WTC11 (cell line): ENCODE measurements at regions not wholly inside any gene's neighbourhood (a gene's known extent, or its start where the extent isn't known, plus 50 kb on each side); places are given as distances from the start of the nearest gene placed in this dataset.

ENCODE experiments used
- ATAC-seq: fragments of 200-7000 bp; cut with Tn5 transposase; 2 replicates; pipeline ENCODE4 v1.10.0; 2021; ENCODE audit warnings: mild to moderate bottlenecking, moderate library complexity
- CTCF ChIA-PET: fragments of 300-600 bp; sonication (Branson Sonifier 250); formaldehyde crosslinking; loops from one replicate; lab custom pipeline; 2021; ENCODE audit warnings: antibody characterized with exemption; lab: Charles Lee
- POLR2A ChIA-PET: fragments of 350-600 bp; sonication (Branson Sonifier 250); formaldehyde crosslinking; loops from one replicate; lab custom pipeline; 2021; ENCODE audit warnings: antibody characterized with exemption; lab: Charles Lee
- DNase-seq: peaks from one replicate; pipeline ENCODE4 v3.0.0; 2021; ENCODE audit warnings: low spot score
- H3K27ac Mint-ChIP-seq: 2 replicates; pipeline ENCODE4 v1.8.0; 2021; ENCODE audit warnings: mixed read lengths
- H3K27me3 Mint-ChIP-seq: 2 replicates; pipeline ENCODE4 v1.8.0; 2021; ENCODE audit warnings: low read depth, mild to moderate bottlenecking, moderate library complexity, mixed read lengths
- H3K36me3 Mint-ChIP-seq: 2 replicates; pipeline ENCODE4 v1.8.0; 2021; ENCODE audit warnings: mixed read lengths
- H3K4me1 Mint-ChIP-seq: 2 replicates; pipeline ENCODE4 v1.8.0; 2022; ENCODE audit warnings: mixed read lengths
- H3K4me3 Mint-ChIP-seq: 2 replicates; pipeline ENCODE4 v1.8.0; 2021; ENCODE audit warnings: mild to moderate bottlenecking, moderate library complexity, mixed read lengths
- H3K9me3 Mint-ChIP-seq: 2 replicates; pipeline ENCODE4 v1.8.0; 2021; ENCODE audit warnings: mixed read lengths
- AR ChIP-seq: fragments of 250-450 bp; sonication (Bioruptor Pico); IDR thresholded peaks from 2 replicates; pipeline ENCODE4 v1.9.0; 2021; ENCODE audit warnings: mild to moderate bottlenecking
- ARID4B ChIP-seq: sonication (generic); formaldehyde crosslinking; IDR thresholded peaks from 2 replicates; pipeline ENCODE4 v1.8.0; 2023; ENCODE audit warnings: missing genetic modification reagents, mild to moderate bottlenecking, borderline replicate concordance
- CDX4 ChIP-seq: fragments of 250-450 bp; sonication (Bioruptor Pico); IDR thresholded peaks from 2 replicates; pipeline ENCODE4 v1.9.0; 2021; ENCODE audit warnings: moderate library complexity, mild to moderate bottlenecking, inconsistent platforms, borderline replicate concordance
- E2F1 ChIP-seq: sonication (generic); formaldehyde crosslinking; IDR thresholded peaks from 2 replicates; pipeline ENCODE4 v1.8.0; 2022; ENCODE audit warnings: mild to moderate bottlenecking, missing genetic modification reagents
- ELF4 ChIP-seq: sonication (generic); formaldehyde crosslinking; IDR thresholded peaks from 2 replicates; pipeline ENCODE4 v1.8.1; 2022; ENCODE audit warnings: low read depth, mild to moderate bottlenecking, moderate library complexity, missing genetic modification reagents
- FOXK1 ChIP-seq: sonication (generic); formaldehyde crosslinking; IDR thresholded peaks from 2 replicates; pipeline ENCODE4 v1.8.0; 2022; ENCODE audit warnings: mild to moderate bottlenecking, moderate library complexity, missing genetic modification reagents
- MXD4 ChIP-seq: fragments of 250-450 bp; sonication (Bioruptor Pico); IDR thresholded peaks from 2 replicates; pipeline ENCODE4 v1.8.0; 2021; ENCODE audit warnings: mild to moderate bottlenecking, moderate library complexity, borderline replicate concordance
- NR3C1 ChIP-seq: sonication (generic); formaldehyde crosslinking; conservative IDR thresholded peaks from 2 replicates; pipeline ENCODE4 v1.8.1; 2023; ENCODE audit warnings: low read depth, mild to moderate bottlenecking, missing genetic modification reagents
- SOX15 ChIP-seq: fragments of 250-450 bp; sonication (Bioruptor Pico); IDR thresholded peaks from 2 replicates; pipeline ENCODE4 v1.9.0; 2021; ENCODE audit warnings: mild to moderate bottlenecking
- TCF7 ChIP-seq: sonication (generic); formaldehyde crosslinking; IDR thresholded peaks from 2 replicates; pipeline ENCODE4 v1.8.0; 2022; ENCODE audit warnings: mild to moderate bottlenecking, low read depth, missing genetic modification reagents, moderate library complexity
- TEAD4 ChIP-seq: sonication (generic); formaldehyde crosslinking; IDR thresholded peaks from 2 replicates; pipeline ENCODE4 v1.8.0; 2022; ENCODE audit warnings: mild to moderate bottlenecking, missing genetic modification reagents
- ZBTB21 ChIP-seq: sonication (generic); formaldehyde crosslinking; IDR thresholded peaks from 2 replicates; pipeline ENCODE4 v1.8.1; 2023; ENCODE audit warnings: mild to moderate bottlenecking, missing genetic modification reagents, borderline replicate concordance
- ZNF219 ChIP-seq: sonication (generic); formaldehyde crosslinking; IDR thresholded peaks from 2 replicates; pipeline ENCODE4 v1.8.0; 2023; ENCODE audit warnings: missing genetic modification reagents, mild to moderate bottlenecking, borderline replicate concordance
- ZNF232 ChIP-seq: sonication (generic); formaldehyde crosslinking; IDR thresholded peaks from 2 replicates; pipeline ENCODE4 v1.8.0; 2022; ENCODE audit warnings: mild to moderate bottlenecking, missing genetic modification reagents
- TF ChIP-seq, protein P1 (sequence below): sonication (generic); formaldehyde crosslinking; IDR thresholded peaks from 2 replicates; pipeline ENCODE4 v1.8.1; 2023; ENCODE audit warnings: mild to moderate bottlenecking, missing genetic modification reagents, moderate library complexity
- TF ChIP-seq, protein P2 (sequence below): sonication (generic); formaldehyde crosslinking; IDR thresholded peaks from 2 replicates; pipeline ENCODE4 v1.8.1; 2023; ENCODE audit warnings: mild to moderate bottlenecking, moderate library complexity, missing genetic modification reagents
- TF ChIP-seq, protein P3 (sequence below): fragments of 250-450 bp; sonication (Bioruptor Pico); IDR thresholded peaks from 2 replicates; pipeline ENCODE4 v1.8.0; 2021; ENCODE audit warnings: mild to moderate bottlenecking

DNA sequence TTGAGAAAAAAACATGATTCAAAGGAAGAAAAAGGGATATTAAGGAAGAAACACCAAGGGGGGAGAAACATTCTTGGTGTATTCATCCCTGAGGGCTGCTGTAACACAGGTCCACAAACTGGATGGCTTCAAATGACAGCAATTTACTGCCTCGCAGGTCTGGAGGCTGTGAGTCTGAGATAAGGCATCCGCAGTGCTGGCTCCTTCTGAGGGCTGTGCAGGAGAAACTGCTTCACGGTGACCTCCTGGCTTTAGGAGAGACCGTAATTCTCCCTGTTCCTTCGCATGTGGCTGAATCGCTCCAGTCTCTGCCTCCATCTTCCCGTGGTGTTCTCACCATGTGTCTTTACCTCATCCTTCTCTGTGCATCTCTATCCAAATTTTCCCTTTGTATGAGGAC is 490.7 kb downstream of the EIPR1 start:
- no peaks in the 10 kb centered on the region for H3K4me1 Mint-ChIP-seq
- no peak for TF ChIP-seq ELF4 (CRISPR knock-in tag)
- TF ChIP-seq, protein P1, sequence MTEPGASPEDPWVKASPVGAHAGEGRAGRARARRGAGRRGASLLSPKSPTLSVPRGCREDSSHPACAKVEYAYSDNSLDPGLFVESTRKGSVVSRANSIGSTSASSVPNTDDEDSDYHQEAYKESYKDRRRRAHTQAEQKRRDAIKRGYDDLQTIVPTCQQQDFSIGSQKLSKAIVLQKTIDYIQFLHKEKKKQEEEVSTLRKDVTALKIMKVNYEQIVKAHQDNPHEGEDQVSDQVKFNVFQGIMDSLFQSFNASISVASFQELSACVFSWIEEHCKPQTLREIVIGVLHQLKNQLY (CRISPR knock-in tag) = no peak
- no peak for TF ChIP-seq MXD4
- TF ChIP-seq TCF7 (CRISPR knock-in tag) = no peak
- TF ChIP-seq, protein P2, sequence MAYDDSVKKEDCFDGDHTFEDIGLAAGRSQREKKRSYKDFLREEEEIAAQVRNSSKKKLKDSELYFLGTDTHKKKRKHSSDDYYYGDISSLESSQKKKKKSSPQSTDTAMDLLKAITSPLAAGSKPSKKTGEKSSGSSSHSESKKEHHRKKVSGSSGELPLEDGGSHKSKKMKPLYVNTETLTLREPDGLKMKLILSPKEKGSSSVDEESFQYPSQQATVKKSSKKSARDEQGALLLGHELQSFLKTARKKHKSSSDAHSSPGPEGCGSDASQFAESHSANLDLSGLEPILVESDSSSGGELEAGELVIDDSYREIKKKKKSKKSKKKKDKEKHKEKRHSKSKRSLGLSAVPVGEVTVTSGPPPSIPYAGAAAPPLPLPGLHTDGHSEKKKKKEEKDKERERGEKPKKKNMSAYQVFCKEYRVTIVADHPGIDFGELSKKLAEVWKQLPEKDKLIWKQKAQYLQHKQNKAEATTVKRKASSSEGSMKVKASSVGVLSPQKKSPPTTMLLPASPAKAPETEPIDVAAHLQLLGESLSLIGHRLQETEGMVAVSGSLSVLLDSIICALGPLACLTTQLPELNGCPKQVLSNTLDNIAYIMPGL = no peak
- no peak for TF ChIP-seq ZBTB21 (CRISPR knock-in tag)
- no peak for TF ChIP-seq E2F1
- no peak for TF ChIP-seq CDX4 (CRISPR knock-in tag)
- TF ChIP-seq, protein P3, sequence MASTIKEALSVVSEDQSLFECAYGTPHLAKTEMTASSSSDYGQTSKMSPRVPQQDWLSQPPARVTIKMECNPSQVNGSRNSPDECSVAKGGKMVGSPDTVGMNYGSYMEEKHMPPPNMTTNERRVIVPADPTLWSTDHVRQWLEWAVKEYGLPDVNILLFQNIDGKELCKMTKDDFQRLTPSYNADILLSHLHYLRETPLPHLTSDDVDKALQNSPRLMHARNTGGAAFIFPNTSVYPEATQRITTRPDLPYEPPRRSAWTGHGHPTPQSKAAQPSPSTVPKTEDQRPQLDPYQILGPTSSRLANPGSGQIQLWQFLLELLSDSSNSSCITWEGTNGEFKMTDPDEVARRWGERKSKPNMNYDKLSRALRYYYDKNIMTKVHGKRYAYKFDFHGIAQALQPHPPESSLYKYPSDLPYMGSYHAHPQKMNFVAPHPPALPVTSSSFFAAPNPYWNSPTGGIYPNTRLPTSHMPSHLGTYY (CRISPR knock-in tag) = no peak
- TF ChIP-seq ZNF232 (CRISPR knock-in tag) = no peak
- no peak for TF ChIP-seq SOX15
- no peak for TF ChIP-seq ARID4B (CRISPR knock-in tag)
- no peak for TF ChIP-seq NR3C1 (CRISPR knock-in tag)
- TF ChIP-seq ZNF219 (CRISPR knock-in tag) = no peak
- TF ChIP-seq AR = no peak
- no peak for TF ChIP-seq FOXK1
- no peak for TF ChIP-seq TEAD4 (CRISPR knock-in tag)
- CTCF ChIA-PET = no interaction called here

More for the DNA sequence above, 490.7 kb downstream of the EIPR1 start:
- POLR2A ChIA-PET = no interaction called here
- H3K27ac Mint-ChIP-seq = no peak overlapping the region
- ATAC-seq = no peak
- no peak overlapping the region for H3K4me3 Mint-ChIP-seq
- no peaks in the 10 kb centered on the region for H3K27me3 Mint-ChIP-seq
- no peak for DNase-seq
- H3K9me3 Mint-ChIP-seq = peaks cover 18% of the 10 kb centered on the region
- peaks cover 13% of the 10 kb centered on the region for H3K36me3 Mint-ChIP-seq
